HL-60 (cell line): ENCODE measurements at regions not wholly inside any gene's neighbourhood (a gene's known extent, or its start where the extent isn't known, plus 50 kb on each side); places are given as distances from the start of the nearest gene placed in this dataset.

Source experiments
- DNase-seq, 2 experiments: peaks; one replicate each; pipeline ENCODE4 v3.0.0-alpha.2; 2010 to 2020; ENCODE audit warnings: low read depth in 1 of 2, low spot score in 1 of 2
- H3K27ac ChIP-seq: fragments of 250-450 bp; sonication (Bioruptor Pico); replicated peaks from 2 replicates; pipeline ENCODE4 v1.5.1; 2020; ENCODE audit warnings: mild to moderate bottlenecking, moderate library complexity
- H3K27me3 ChIP-seq: fragments of 250-450 bp; sonication (Bioruptor Pico); 2 replicates; pipeline ENCODE4 v1.5.1; 2021; ENCODE audit warnings: mild to moderate bottlenecking, moderate library complexity; ENCODE audit not compliant: insufficient read depth, poor library complexity, severe bottlenecking
- H3K4me3 ChIP-seq: replicated peaks from 2 replicates; pipeline ENCODE4 v1.5.1; 2011; ENCODE audit warnings: mild to moderate bottlenecking, control low read depth, low read length; ENCODE audit not compliant: insufficient read depth
- GABPA ChIP-seq: IDR thresholded peaks from 2 replicates; pipeline ENCODE4 v1.6.1; 2012; ENCODE audit warnings: low read depth
- POLR2AphosphoS5 ChIP-seq: IDR thresholded peaks from 2 replicates; pipeline ENCODE4 v1.6.1; 2012; ENCODE audit warnings: low read depth
- REST ChIP-seq: IDR thresholded peaks from 2 replicates; pipeline ENCODE4 v1.6.1; 2012; ENCODE audit warnings: low read depth; ENCODE audit not compliant: insufficient replicate concordance
- SPI1 ChIP-seq: IDR thresholded peaks from 2 replicates; pipeline ENCODE4 v1.6.1; 2012; ENCODE audit warnings: low read depth, mild to moderate bottlenecking, borderline replicate concordance
- TF ChIP-seq, protein P1 (sequence below): IDR thresholded peaks from one replicate; pipeline ENCODE4 v1.5.1; 2011; ENCODE audit warnings: low read length, control low read depth, inconsistent platforms; ENCODE audit not compliant: insufficient read depth

DNA sequence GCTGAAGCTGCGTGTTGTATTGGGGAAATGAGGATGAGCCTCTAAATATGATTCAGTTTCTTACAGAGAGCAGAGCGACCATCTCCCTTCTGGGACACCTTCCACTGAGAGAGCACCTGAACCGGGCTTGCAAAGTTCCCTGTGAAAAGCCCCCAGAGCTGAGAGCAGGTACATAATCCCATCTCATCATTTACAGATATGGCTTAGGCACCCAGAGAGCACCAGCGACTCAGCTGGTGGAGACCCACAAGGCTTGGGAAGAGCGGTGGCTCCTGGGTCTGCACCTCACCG, 324.3 kb upstream of the IRX4 start:
- no peak for DNase-seq
- no peak overlapping the region for H3K4me3 ChIP-seq
- H3K27ac ChIP-seq, result no peak overlapping the region
- TF ChIP-seq GABPA, result no peak
- no peak for TF ChIP-seq SPI1
- TF ChIP-seq REST, result no peak
- TF ChIP-seq, protein P1, sequence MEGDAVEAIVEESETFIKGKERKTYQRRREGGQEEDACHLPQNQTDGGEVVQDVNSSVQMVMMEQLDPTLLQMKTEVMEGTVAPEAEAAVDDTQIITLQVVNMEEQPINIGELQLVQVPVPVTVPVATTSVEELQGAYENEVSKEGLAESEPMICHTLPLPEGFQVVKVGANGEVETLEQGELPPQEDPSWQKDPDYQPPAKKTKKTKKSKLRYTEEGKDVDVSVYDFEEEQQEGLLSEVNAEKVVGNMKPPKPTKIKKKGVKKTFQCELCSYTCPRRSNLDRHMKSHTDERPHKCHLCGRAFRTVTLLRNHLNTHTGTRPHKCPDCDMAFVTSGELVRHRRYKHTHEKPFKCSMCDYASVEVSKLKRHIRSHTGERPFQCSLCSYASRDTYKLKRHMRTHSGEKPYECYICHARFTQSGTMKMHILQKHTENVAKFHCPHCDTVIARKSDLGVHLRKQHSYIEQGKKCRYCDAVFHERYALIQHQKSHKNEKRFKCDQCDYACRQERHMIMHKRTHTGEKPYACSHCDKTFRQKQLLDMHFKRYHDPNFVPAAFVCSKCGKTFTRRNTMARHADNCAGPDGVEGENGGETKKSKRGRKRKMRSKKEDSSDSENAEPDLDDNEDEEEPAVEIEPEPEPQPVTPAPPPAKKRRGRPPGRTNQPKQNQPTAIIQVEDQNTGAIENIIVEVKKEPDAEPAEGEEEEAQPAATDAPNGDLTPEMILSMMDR, result no peak
- TF ChIP-seq POLR2AphosphoS5, result no peak
- no peaks in the 10 kb centered on the region for H3K27me3 ChIP-seq

DNA sequence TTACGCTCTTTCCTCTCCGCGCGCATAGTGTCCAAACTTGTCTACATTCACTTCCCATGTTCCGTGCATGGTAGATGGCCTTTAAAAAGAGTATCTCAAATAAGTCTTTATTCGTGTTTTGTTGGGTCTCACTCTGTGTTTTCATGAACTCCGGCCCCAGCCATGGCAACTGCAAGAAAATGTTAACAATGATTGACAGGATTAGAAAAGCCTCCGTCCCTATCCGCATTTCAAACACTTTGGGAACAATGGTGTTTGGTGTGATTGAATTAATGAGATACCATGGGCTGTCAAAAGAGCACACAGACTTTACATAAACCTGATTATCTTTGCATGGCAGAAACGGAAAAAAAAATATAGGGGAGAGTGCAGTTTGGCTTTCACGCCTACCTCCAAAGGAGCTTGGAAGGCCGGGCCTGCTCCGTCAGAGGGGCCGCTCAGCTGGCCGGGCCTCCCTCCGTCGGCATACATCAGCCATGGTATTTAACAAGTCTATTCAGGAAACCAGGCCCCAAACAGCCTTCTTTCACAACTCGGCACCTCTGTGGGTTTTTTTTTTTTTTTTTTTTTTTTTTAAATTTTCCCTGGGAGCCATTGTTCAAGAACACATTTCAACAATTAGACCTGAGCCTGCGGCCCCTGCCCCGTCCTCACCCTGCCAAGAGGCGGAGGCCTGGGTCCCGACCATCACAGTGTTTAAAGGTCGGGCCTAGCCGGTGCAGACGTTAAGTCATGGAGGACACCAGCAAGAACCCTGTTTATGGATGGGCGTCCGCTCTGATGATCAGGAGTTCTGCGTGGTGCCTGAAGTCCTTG, 323.8 kb upstream of the IRX4 start:
- TF ChIP-seq, protein P1, result no peak
- TF ChIP-seq POLR2AphosphoS5 (no peak), REST (no peak), GABPA (no peak), SPI1 (no peak)
- no peak overlapping the region for H3K4me3 ChIP-seq
- H3K27ac ChIP-seq, result no peak overlapping the region
- no peak for DNase-seq
- no peaks in the 10 kb centered on the region for H3K27me3 ChIP-seq

DNA sequence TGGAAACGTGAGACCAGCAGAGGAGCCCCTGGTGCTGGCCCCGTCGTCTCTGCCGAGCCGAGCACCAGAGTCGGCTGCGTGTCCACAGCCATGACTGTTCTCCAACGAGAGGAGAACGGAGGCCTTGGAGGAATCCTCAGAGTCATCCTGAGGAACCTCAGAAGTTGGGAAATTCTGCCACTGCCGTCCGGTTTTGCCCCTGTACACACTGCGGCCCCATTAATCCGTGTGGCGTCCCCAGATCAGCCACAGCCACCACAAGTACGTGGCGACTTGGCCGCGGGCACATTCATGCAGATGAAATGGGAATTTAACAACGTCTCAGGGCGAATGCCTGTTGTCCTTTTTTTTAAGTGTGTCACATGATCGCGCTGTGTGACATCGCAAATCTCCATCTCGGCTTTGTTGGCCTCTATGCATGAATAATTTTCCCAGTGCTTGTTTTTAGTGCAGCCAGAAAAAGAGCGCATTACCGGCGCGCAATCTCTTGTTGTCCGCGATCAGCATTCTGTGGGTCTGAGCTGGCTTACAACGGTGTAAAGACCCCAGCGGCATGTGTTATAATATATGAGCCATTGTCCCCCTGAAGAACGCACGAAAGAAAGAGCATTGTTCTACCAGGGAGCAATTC, 323.0 kb upstream of the IRX4 start:
- Histone ChIP-seq H3K27me3 (no peaks in the 10 kb centered on the region), H3K27ac (no peak overlapping the region), H3K4me3 (no peak overlapping the region)
- TF ChIP-seq, protein P1, result no peak
- TF ChIP-seq REST (no peak), GABPA (no peak)
- DNase-seq, result no peak
